IMR-90 (cell line): ENCODE measurements at regions not wholly inside any gene's neighbourhood (a gene's known extent, or its start where the extent isn't known, plus 50 kb on each side); places are given as distances from the start of the nearest gene placed in this dataset.

Source experiments
- CEBPB ChIP-seq: IDR thresholded peaks from 2 replicates; pipeline ENCODE4 v1.6.1; 2012; ENCODE audit warnings: low read depth, low read length, improper control_type of control experiment
- CTCF ChIP-seq: conservative IDR thresholded peaks from 2 replicates; pipeline ENCODE4 v1.5.1; 2012; ENCODE audit warnings: mild to moderate bottlenecking, low read depth, low read length, improper control_type of control experiment
- FOS ChIP-seq: fragments of 150-350 bp; IDR thresholded peaks from 2 replicates; pipeline ENCODE4 v1.6.1; 2016; ENCODE audit warnings: low read depth, low read length
- MAFK ChIP-seq: IDR thresholded peaks from 2 replicates; pipeline ENCODE4 v1.6.1; 2012; ENCODE audit warnings: low read depth, low read length, improper control_type of control experiment
- MAZ ChIP-seq: IDR thresholded peaks from 2 replicates; pipeline ENCODE4 v1.6.1; 2012; ENCODE audit warnings: low read depth, mild to moderate bottlenecking, low read length, improper control_type of control experiment, moderate library complexity, borderline replicate concordance
- MXI1 ChIP-seq: IDR thresholded peaks from 2 replicates; pipeline ENCODE4 v1.6.1; 2012; ENCODE audit warnings: low read depth, mild to moderate bottlenecking, low read length, moderate library complexity, borderline replicate concordance
- POLR2A ChIP-seq: IDR thresholded peaks from 2 replicates; pipeline ENCODE4 v1.6.1; 2012; ENCODE audit warnings: mild to moderate bottlenecking, low read depth, low read length
- RAD21 ChIP-seq: IDR thresholded peaks from 2 replicates; pipeline ENCODE4 v1.6.1; 2012; ENCODE audit warnings: low read length, improper control_type of control experiment
- RCOR1 ChIP-seq: IDR thresholded peaks from 2 replicates; pipeline ENCODE4 v1.6.1; 2012; ENCODE audit warnings: mild to moderate bottlenecking, low read length, improper control_type of control experiment; ENCODE audit not compliant: insufficient replicate concordance
- RFX5 ChIP-seq: IDR thresholded peaks from 2 replicates; pipeline ENCODE4 v1.8.0; 2012; ENCODE audit warnings: low read depth, mild to moderate bottlenecking, low read length, moderate library complexity
- SMC3 ChIP-seq: fragments of 150-350 bp; IDR thresholded peaks from 2 replicates; pipeline ENCODE4 v1.6.1; 2016; ENCODE audit warnings: low read depth, mild to moderate bottlenecking, antibody characterized with exemption, low read length, moderate library complexity

GRCh38 chr7:122225874-122226273 is 78.7 kb downstream of the FEZF1 start:
- TF ChIP-seq POLR2A (no peak), RCOR1 (no peak), CTCF (no peak), FOS (no peak), SMC3 (no peak), RFX5 (no peak), CEBPB (no peak), MAFK (no peak), RAD21 (no peak), MAZ (no peak), MXI1 (no peak)
